CD4-positive, CD25-positive, alpha-beta regulatory T cell (primary cell): ENCODE measurements at regions not wholly inside any gene's neighbourhood (a gene's known extent, or its start where the extent isn't known, plus 50 kb on each side); places are given as distances from the start of the nearest gene placed in this dataset.

Experiments used
- ATAC-seq, 2 donors: fragments of 150-1000 bp; cut with Tn5 transposase; one replicate each; pipeline ENCODE4 v1.10.0; 2021; ENCODE audit warnings: low read depth in 2 of 2, moderate number of reproducible peaks in 2 of 2, moderate library complexity in 1 of 2
- DNase-seq, 3 donors: peaks; one replicate each; pipeline versions ENCODE4 v3.0.0 to v3.0.0-alpha.2; 2012 to 2022; ENCODE audit warnings: mixed read lengths in 1 of 3
- H3K27ac ChIP-seq: one replicate; pipeline ENCODE4 v1.7.0; 2013; ENCODE audit warnings: mild to moderate bottlenecking, low read length; ENCODE audit not compliant: insufficient read depth, poor library complexity, severe bottlenecking
- H3K27me3 ChIP-seq: one replicate; pipeline ENCODE4 v1.7.0; 2013; ENCODE audit warnings: low read length; ENCODE audit not compliant: control insufficient read depth, insufficient read depth
- H3K36me3 ChIP-seq: one replicate; pipeline ENCODE4 v1.7.0; 2013; ENCODE audit warnings: mild to moderate bottlenecking, low read length, moderate library complexity; ENCODE audit not compliant: control insufficient read depth, insufficient read depth
- H3K4me1 ChIP-seq: 2 replicates; pipeline ENCODE4 v1.7.0; 2013; ENCODE audit warnings: mild to moderate bottlenecking, low read length; ENCODE audit not compliant: insufficient read depth, control insufficient read depth, poor library complexity, severe bottlenecking
- H3K4me3 ChIP-seq: one replicate; pipeline ENCODE4 v1.7.0; 2013; ENCODE audit warnings: low read depth, mild to moderate bottlenecking, low read length, moderate library complexity
- H3K9me3 ChIP-seq, 2 experiments: 1 replicate in 1 of 2; 2 replicates in 1 of 2; pipeline ENCODE4 v1.7.0; 2013; ENCODE audit warnings: low read length in 2 of 2, mild to moderate bottlenecking in 1 of 2, moderate library complexity in 1 of 2; ENCODE audit not compliant: control insufficient read depth in 2 of 2
- H3K27ac Mint-ChIP-seq, 3 donors: one replicate each; pipeline ENCODE4 v1.8.0; 2020 to 2022; ENCODE audit warnings: mild to moderate bottlenecking in 3 of 3, mixed read lengths in 3 of 3, moderate library complexity in 2 of 3
- H3K27me3 Mint-ChIP-seq: one replicate; pipeline ENCODE4 v1.8.0; 2022; ENCODE audit warnings: mild to moderate bottlenecking, mixed read lengths
- H3K36me3 Mint-ChIP-seq: one replicate; pipeline ENCODE4 v1.8.0; 2020; ENCODE audit warnings: mixed read lengths
- H3K4me1 Mint-ChIP-seq, 4 donors: one replicate each; pipeline ENCODE4 v1.8.0; 2020 to 2022; ENCODE audit warnings: mixed read lengths in 4 of 4, mild to moderate bottlenecking in 1 of 4
- H3K4me3 Mint-ChIP-seq, 4 donors: one replicate each; pipeline ENCODE4 v1.8.0; 2020 to 2022; ENCODE audit warnings: mild to moderate bottlenecking in 4 of 4, mixed read lengths in 4 of 4, moderate library complexity in 3 of 4
- H3K9me3 Mint-ChIP-seq, 7 donors: one replicate each; pipeline ENCODE4 v1.8.0; 2020 to 2022; ENCODE audit warnings: mixed read lengths in 7 of 7, mild to moderate bottlenecking in 3 of 7, moderate library complexity in 2 of 7

GRCh38 chr2:238963161-238963970, 115.5 kb downstream of the TWIST2 start:
- no peaks in the 10 kb centered on the region for H3K36me3 Mint-ChIP-seq
- H3K27ac Mint-ChIP-seq = no peak overlapping the region

DNA sequence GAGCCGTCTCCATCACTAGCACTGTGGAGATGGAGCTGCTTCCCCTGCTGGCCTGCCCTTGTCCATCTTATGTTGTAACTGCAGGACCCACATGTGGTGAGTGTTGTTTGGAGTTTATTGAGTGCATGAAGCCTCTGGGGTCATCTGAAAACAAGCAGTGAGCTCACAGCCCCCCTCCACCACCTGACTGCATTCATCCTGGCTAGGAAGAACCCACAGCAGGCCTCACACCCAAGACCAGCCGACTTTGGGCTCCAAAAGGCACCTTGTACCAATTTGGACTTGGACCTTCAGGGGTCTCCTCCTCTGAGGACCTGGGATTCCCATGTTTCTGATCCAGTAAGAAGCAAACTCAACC, 116.1 kb downstream of the TWIST2 start:
- ATAC-seq (no peak), DNase-seq (no peak)
- Mint-ChIP-seq H3K36me3 (no peaks in the 10 kb centered on the region), H3K27ac (no peak overlapping the region), H3K4me1 (no peaks in the 10 kb centered on the region), H3K9me3 (peaks cover 0 to 2% (median 0%) of the 10 kb centered on the region in 7 donors), H3K4me3 (no peak overlapping the region), H3K27me3 (peaks cover 5% of the 10 kb centered on the region)
- Histone ChIP-seq H3K36me3 (no peaks in the 10 kb centered on the region), H3K27me3 (no peaks in the 10 kb centered on the region), H3K4me3 (no peak overlapping the region), H3K27ac (no peak overlapping the region), H3K4me1 (no peaks in the 10 kb centered on the region), H3K9me3 (no peaks in the 10 kb centered on the region)

More at GRCh38 chr2:238963161-238963970, 115.5 kb downstream of the TWIST2 start:
- Histone ChIP-seq H3K27ac (no peak overlapping the region), H3K27me3 (no peaks in the 10 kb centered on the region), H3K36me3 (no peaks in the 10 kb centered on the region), H3K4me3 (no peak overlapping the region), H3K4me1 (no peaks in the 10 kb centered on the region), H3K9me3 (no peaks in the 10 kb centered on the region)
- H3K4me1 Mint-ChIP-seq = no peaks in the 10 kb centered on the region
- H3K4me3 Mint-ChIP-seq = no peak overlapping the region
- no peak for ATAC-seq
- peaks cover 0 to 2% (median 0%) of the 10 kb centered on the region in 7 donors for H3K9me3 Mint-ChIP-seq
- no peak for DNase-seq
- peaks cover 7% of the 10 kb centered on the region for H3K27me3 Mint-ChIP-seq

DNA sequence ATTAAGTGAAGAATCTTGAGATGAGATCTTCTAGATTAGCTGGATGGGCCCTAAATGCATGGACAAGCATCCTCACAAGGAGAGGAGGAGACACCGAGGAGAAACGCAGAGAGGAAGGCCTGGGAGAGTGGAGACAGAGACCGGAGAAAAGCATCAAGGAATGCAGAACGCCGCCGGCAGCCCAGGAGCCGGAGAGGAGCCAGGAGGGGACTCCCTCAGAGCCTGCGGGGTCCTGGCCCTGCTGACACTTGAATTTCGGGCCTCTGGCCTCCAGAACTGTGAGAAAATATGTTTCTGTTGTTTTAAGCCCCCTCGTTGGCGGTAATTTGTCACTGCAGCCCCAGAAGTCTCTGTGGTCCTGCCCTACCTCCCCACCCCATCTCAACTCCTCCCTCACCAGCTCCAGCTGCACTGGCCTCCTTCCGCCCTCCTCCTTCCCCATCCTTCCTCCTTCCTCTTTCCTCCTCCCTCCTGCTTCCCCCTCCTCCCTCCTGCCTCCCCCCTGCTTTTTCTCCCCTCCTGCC, 116.7 kb downstream of the TWIST2 start:
- Mint-ChIP-seq H3K4me3 (no peak overlapping the region), H3K27ac (no peak overlapping the region), H3K4me1 (no peaks in the 10 kb centered on the region), H3K27me3 (no peaks in the 10 kb centered on the region), H3K9me3 (peaks cover 0 to 2% (median 0%) of the 10 kb centered on the region in 7 donors), H3K36me3 (no peaks in the 10 kb centered on the region)
- Histone ChIP-seq H3K4me1 (no peaks in the 10 kb centered on the region), H3K27me3 (no peaks in the 10 kb centered on the region), H3K4me3 (no peak overlapping the region), H3K36me3 (no peaks in the 10 kb centered on the region), H3K27ac (no peak overlapping the region), H3K9me3 (no peaks in the 10 kb centered on the region)
- DNase-seq (no peak), ATAC-seq (no peak)

DNA sequence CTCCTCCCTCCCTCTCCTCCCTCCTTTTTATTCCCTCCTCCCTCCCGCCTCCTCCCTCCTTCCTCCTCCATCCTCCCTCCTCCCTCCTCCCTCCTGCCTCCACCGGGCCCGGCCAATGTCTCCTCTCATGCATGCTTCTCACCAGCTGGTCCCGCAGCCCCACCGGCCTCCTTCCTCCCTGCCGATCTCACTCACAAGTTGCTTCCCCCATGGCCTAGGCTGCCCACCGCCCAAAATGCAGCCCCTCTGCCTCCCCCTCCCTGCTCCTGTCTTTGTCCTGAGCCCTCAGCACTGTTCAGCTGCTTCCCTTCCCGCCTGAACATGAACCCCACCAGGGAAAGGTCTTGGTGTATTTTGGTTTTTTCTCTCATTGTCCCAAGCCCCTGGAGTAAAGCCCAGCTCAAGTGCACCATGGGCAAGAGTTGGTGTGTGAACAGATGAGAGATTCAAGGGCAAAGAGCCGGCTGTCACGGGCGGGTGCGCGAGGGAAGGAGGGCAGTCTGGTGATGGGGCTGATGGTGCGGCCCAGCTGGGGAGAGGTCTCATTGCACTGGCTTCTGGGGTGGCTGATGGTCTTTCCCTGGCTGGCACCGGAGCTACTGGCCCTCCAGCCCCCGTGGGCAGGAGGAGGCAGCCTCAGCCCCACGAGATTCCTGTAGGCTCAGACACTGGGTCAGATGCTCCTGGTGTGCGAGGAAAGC, 117.6 kb downstream of the TWIST2 start:
- H3K27me3 ChIP-seq = no peaks in the 10 kb centered on the region
- H3K9me3 ChIP-seq = no peaks in the 10 kb centered on the region
- Mint-ChIP-seq H3K27ac (no peak overlapping the region), H3K36me3 (no peaks in the 10 kb centered on the region), H3K9me3 (peaks cover 0 to 2% (median 0%) of the 10 kb centered on the region in 7 donors), H3K27me3 (peaks cover 2% of the 10 kb centered on the region), H3K4me1 (no peaks in the 10 kb centered on the region), H3K4me3 (no peak overlapping the region)
- H3K27ac ChIP-seq = no peak overlapping the region
- no peak overlapping the region for H3K4me3 ChIP-seq
- H3K4me1 ChIP-seq = no peaks in the 10 kb centered on the region
- ATAC-seq (no peak), DNase-seq (no peak)
- no peaks in the 10 kb centered on the region for H3K36me3 ChIP-seq

GRCh38 chr2:238966072-238966937, 118.4 kb downstream of the TWIST2 start:
- no peak overlapping the region for H3K4me3 Mint-ChIP-seq
- Histone ChIP-seq H3K27me3 (no peaks in the 10 kb centered on the region), H3K36me3 (no peaks in the 10 kb centered on the region), H3K4me3 (no peak overlapping the region), H3K9me3 (no peaks in the 10 kb centered on the region), H3K4me1 (no peaks in the 10 kb centered on the region), H3K27ac (no peak overlapping the region)
- H3K9me3 Mint-ChIP-seq = peaks cover 0 to 2% (median 0%) of the 10 kb centered on the region in 7 donors
- no peaks in the 10 kb centered on the region for H3K36me3 Mint-ChIP-seq
- DNase-seq (no peak), ATAC-seq (no peak)
- H3K27ac Mint-ChIP-seq = no peak overlapping the region
- H3K4me1 Mint-ChIP-seq = no peaks in the 10 kb centered on the region
- peaks cover 4% of the 10 kb centered on the region for H3K27me3 Mint-ChIP-seq

DNA sequence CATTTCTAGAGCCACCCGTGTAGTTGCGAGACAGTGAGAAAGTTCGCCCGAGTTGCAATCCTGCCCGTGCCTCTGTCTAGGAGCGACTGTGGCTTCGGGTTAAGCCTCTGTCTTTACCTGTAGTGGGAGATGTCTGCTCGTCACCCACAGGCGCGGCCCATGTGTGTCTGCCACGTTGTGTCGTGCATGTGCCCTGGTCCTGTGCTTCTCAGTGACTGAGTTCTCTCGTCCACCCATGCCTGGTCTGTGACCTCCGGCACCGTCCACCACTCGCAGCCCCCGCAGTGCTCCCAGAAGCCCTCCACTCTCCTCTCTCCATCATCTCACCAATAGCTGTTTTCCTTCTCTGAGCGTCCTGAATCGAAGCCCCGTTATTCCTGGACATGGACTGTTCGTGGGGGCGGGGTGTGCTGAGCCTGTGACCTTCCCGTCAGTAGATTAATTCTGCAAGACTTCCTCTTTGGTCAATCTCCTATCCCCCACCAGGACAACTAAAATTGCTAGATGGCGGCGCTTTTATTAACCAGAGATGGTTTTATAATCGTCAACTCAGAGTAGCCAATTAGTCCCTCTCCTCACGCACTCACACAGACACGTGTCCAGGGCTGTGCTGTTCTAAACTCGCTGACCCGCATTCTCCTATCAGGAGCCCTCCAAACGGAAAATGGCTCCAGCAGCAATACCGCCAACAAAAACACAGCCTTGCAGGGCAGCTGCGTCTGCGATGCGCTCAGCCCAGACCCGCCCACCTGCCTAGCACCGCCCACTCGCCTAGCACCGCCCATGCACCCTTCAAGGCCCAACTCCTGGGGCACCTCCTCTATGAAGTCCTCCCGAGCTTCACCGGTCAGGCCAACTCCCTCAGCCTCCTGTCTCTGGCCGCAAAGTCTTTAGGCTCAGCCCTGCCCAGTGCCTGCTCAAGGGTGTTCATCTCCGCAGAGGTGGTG, 119.4 kb downstream of the TWIST2 start:
- Mint-ChIP-seq H3K36me3 (no peaks in the 10 kb centered on the region), H3K9me3 (peaks cover 0 to 2% (median 0%) of the 10 kb centered on the region in 7 donors)

DNA sequence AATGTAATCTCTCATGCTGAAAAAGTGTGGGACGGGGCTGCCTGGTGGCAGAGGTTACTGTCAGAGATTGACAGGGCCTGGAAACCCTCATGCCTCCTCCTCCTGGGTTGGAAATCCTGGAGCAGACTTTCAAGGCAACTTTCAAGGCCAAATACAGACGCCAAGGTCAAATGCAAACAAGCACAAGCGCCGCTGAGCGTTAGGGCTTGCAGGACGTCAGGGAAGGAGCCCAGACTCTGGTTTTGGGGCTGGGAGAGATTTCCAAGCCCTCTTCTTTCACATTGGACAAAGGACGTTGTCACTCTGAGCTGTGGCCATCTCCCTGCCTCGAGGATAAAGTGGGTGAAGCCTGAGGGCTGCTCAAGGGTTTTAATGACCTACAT, 120.1 kb downstream of the TWIST2 start:
- ATAC-seq (no peak), DNase-seq (no peak)
- Histone ChIP-seq H3K4me3 (no peak overlapping the region), H3K9me3 (no peaks in the 10 kb centered on the region), H3K27ac (no peak overlapping the region), H3K4me1 (no peaks in the 10 kb centered on the region), H3K27me3 (no peaks in the 10 kb centered on the region), H3K36me3 (no peaks in the 10 kb centered on the region)
- Mint-ChIP-seq H3K36me3 (no peaks in the 10 kb centered on the region), H3K27me3 (peaks cover 4% of the 10 kb centered on the region), H3K4me3 (no peak overlapping the region), H3K27ac (no peak overlapping the region), H3K9me3 (peaks cover 0 to 2% (median 0%) of the 10 kb centered on the region in 7 donors), H3K4me1 (no peaks in the 10 kb centered on the region)

More for the DNA sequence above, 119.4 kb downstream of the TWIST2 start:
- Mint-ChIP-seq H3K4me1 (no peaks in the 10 kb centered on the region), H3K27ac (no peak overlapping the region), H3K27me3 (peaks cover 4% of the 10 kb centered on the region), H3K4me3 (no peak overlapping the region)
- ATAC-seq = no peak
- no peaks in the 10 kb centered on the region for H3K27me3 ChIP-seq
- no peak overlapping the region for H3K4me3 ChIP-seq
- no peaks in the 10 kb centered on the region for H3K36me3 ChIP-seq
- H3K9me3 ChIP-seq = no peaks in the 10 kb centered on the region
- DNase-seq = no peak
- H3K4me1 ChIP-seq = no peaks in the 10 kb centered on the region
- no peak overlapping the region for H3K27ac ChIP-seq
